ENCODE measurements at regions not wholly inside any gene's neighbourhood (a gene's known extent, or its start where the extent isn't known, plus 50 kb on each side); places are given as distances from the start of the nearest gene placed in this dataset.

DNA sequence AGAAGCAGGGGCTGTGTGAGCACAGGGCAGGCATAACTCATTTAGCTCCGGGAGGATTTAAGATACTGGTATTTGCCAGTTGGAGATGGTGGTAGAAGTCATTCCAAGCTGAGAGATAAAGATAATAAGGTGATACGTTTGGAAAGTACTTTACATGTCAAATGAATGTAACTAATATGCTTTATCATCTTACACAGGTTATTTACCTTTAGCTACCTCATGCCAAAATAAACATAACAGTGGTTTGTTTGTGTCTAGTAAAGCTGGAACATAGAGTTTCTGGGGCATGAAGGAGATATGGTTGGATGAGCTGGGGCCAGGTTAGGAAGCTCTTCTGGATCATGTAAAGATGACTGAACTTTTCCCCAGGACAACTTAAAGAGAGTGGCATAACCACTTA lies 126.9 kb upstream of the PIK3C3 start:
- Histone ChIP-seq H3K27me3 (replicated peaks in 1 of 2; ENCODE audit: control insufficient read depth in 2 of 2, insufficient read depth in 2 of 2, low read length in 1 of 2) (no peaks in the 10 kb centered on the region), H4K20me1 (ENCODE audit: control insufficient read depth, insufficient read depth) (no peaks in the 10 kb centered on the region), H3K4me2 (ENCODE audit: control insufficient read depth, insufficient read depth) (no peak overlapping the region), H3K9ac (ENCODE audit: control insufficient read depth, insufficient read depth, low read length) (no peak overlapping the region), H3K27ac (ENCODE audit: control insufficient read depth, insufficient read depth) (no peak overlapping the region), H2AFZ (ENCODE audit: control insufficient read depth, low read depth, low read length) (no peak overlapping the region), H3K79me2 (ENCODE audit: control insufficient read depth, insufficient read depth, low read length) (no peaks in the 10 kb centered on the region), H3K36me3 (ENCODE audit: control insufficient read depth in 2 of 2, insufficient read depth in 2 of 2, low read length in 1 of 2) (no peaks in the 10 kb centered on the region), H3K4me1 (ENCODE audit: control insufficient read depth, insufficient read depth, low read length) (no peaks in the 10 kb centered on the region), H3K4me3 (no peak overlapping the region), H3K9me3 (replicated peaks; ENCODE audit: control insufficient read depth, insufficient read depth, low read length) (no peaks in the 10 kb centered on the region)
- 43% methylated on average over 2 of the region's 2 CpGs for WGBS (ENCODE audit: insufficient coverage, insufficient replicate concordance, low lambda C conversion rate, missing lambda C conversion rate)
- intact Hi-C loops (cut with micrococcal nuclease; ENCODE audit: unreplicated experiment): no loop called here
- BruUV-seq (replicated peaks): no TSS peak
- ChIA-PET RAD21 (ENCODE audit: unreplicated experiment) (no interaction called here), CTCF (no interaction called here), SMC1A (ENCODE audit: uncharacterized antibody, unreplicated experiment) (interaction anchor here (0.6 kb wide), 1 partner anchor 16 kb away, joined by 3 read pairs; no protein-coding TSS in a partner anchor), POLR2A (no interaction called here)
- in situ Hi-C loops (cut with MboI): no loop called here
- FAIRE-seq: no peak
- no peak for ATAC-seq
- no peak for DNase-seq (ENCODE audit: low read depth, low spot score)
- TF ChIP-seq EZH2 (IDR thresholded peaks at IDR 0.05; ENCODE audit: borderline replicate concordance, control insufficient read depth, low read depth, low read length): no peak
- no peak for TF ChIP-seq ZNF384 (IDR thresholded peaks at IDR 0.05; ENCODE audit: borderline replicate concordance, low read depth, low read length)
- no peak for TF ChIP-seq JUND (IDR thresholded peaks at IDR 0.05; ENCODE audit: low read depth, low read length)
- TF ChIP-seq, protein P1, sequence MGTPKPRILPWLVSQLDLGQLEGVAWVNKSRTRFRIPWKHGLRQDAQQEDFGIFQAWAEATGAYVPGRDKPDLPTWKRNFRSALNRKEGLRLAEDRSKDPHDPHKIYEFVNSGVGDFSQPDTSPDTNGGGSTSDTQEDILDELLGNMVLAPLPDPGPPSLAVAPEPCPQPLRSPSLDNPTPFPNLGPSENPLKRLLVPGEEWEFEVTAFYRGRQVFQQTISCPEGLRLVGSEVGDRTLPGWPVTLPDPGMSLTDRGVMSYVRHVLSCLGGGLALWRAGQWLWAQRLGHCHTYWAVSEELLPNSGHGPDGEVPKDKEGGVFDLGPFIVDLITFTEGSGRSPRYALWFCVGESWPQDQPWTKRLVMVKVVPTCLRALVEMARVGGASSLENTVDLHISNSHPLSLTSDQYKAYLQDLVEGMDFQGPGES (IDR thresholded peaks at IDR 0.05): no peak
- no peak for TF ChIP-seq RAD21 (IDR thresholded peaks at IDR 0.05; ENCODE audit: insufficient read depth, low read depth, low read length)
- no peak for TF ChIP-seq ZNF24 (IDR thresholded peaks at IDR 0.05)
- TF ChIP-seq, protein P2, sequence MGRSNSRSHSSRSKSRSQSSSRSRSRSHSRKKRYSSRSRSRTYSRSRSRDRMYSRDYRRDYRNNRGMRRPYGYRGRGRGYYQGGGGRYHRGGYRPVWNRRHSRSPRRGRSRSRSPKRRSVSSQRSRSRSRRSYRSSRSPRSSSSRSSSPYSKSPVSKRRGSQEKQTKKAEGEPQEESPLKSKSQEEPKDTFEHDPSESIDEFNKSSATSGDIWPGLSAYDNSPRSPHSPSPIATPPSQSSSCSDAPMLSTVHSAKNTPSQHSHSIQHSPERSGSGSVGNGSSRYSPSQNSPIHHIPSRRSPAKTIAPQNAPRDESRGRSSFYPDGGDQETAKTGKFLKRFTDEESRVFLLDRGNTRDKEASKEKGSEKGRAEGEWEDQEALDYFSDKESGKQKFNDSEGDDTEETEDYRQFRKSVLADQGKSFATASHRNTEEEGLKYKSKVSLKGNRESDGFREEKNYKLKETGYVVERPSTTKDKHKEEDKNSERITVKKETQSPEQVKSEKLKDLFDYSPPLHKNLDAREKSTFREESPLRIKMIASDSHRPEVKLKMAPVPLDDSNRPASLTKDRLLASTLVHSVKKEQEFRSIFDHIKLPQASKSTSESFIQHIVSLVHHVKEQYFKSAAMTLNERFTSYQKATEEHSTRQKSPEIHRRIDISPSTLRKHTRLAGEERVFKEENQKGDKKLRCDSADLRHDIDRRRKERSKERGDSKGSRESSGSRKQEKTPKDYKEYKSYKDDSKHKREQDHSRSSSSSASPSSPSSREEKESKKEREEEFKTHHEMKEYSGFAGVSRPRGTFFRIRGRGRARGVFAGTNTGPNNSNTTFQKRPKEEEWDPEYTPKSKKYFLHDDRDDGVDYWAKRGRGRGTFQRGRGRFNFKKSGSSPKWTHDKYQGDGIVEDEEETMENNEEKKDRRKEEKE (IDR thresholded peaks at IDR 0.05): no peak
- TF ChIP-seq BHLHE40 (IDR thresholded peaks at IDR 0.05; ENCODE audit: borderline replicate concordance in 1 of 2, low read depth in 2 of 2, low read length in 1 of 2): no peak
- no peak for TF ChIP-seq STAT1 (conservative IDR thresholded peaks at IDR 0.05)
- no peak for TF ChIP-seq ASH2L (IDR thresholded peaks at IDR 0.05; ENCODE audit: borderline replicate concordance, low read depth)
- no peak for TF ChIP-seq MYC (IDR thresholded peaks at IDR 0.05; ENCODE audit: insufficient read depth, insufficient read length, insufficient replicate concordance, low read length, severe bottlenecking)
- no peak for TF ChIP-seq POLR2AphosphoS2 (IDR thresholded peaks at IDR 0.05; ENCODE audit: low read depth, low read length)
- no peak for TF ChIP-seq SMARCA5 (IDR thresholded peaks at IDR 0.05)
- TF ChIP-seq RCOR1 (conservative IDR thresholded peaks at IDR 0.05; ENCODE audit: low read depth, low read length): no peak
- no peak for TF ChIP-seq CBX3 (IDR thresholded peaks at IDR 0.05; ENCODE audit: borderline replicate concordance, low read depth)
- TF ChIP-seq SPI1 (IDR thresholded peaks at IDR 0.05; ENCODE audit: borderline replicate concordance, insufficient read depth, low read depth, low read length): no peak
- no peak for TF ChIP-seq EED (IDR thresholded peaks at IDR 0.05; ENCODE audit: low read depth)
- no peak for TF ChIP-seq ZNF217 (IDR thresholded peaks at IDR 0.05)

Data from GM12878 (cell line).